HCT116 (cell line): ENCODE measurements at regions not wholly inside any gene's neighbourhood (a gene's known extent, or its start where the extent isn't known, plus 50 kb on each side); places are given as distances from the start of the nearest gene placed in this dataset.

Source experiments
- ATAC-seq: fragments of 200-7000 bp; cut with Tn5 transposase; 2 replicates; pipeline ENCODE4 v1.9.1; 2020; ENCODE audit warnings: mild to moderate bottlenecking, moderate library complexity
- BruUV-seq: library from RNA; stranded (reverse); fragments of 400-500 nt; replicated peaks from 2 replicates; lab custom pipeline; 2021; lab: Mats Ljungman, UMichigan
- CTCF ChIA-PET: fragments of 300-600 bp; sonication (Branson Sonifier 250); formaldehyde crosslinking; loops from one replicate; lab custom pipeline; 2021; ENCODE audit warnings: antibody characterized with exemption; lab: Charles Lee
- POLR2A ChIA-PET: fragments of 300-600, 350-600 bp; sonication (Branson Sonifier 250); formaldehyde crosslinking; loops from one replicate; lab custom pipeline; 2021; ENCODE audit warnings: antibody characterized with exemption; lab: Charles Lee
- RAD21 ChIA-PET, 2 experiments: fragments of 300-600 bp; sonication (Branson Sonifier 250); formaldehyde crosslinking; loops; one replicate each; lab custom pipeline; 2023; ENCODE audit warnings: low total read pairs in 2 of 2; ENCODE audit not compliant: uncharacterized antibody in 2 of 2, unreplicated experiment in 2 of 2, low non-redundant PET in 1 of 2; lab: Charles Lee
- DNase-seq: peaks from one replicate; pipeline ENCODE4 v3.0.0-alpha.2; 2010; ENCODE audit warnings: low read depth, low spot score
- H2AFZ ChIP-seq: fragments of 200-600 bp; shearing (Covaris generic), sonication (generic); 2 replicates; pipeline ENCODE4 v1.6.1; 2017; ENCODE audit warnings: low read depth, mixed run types, mixed read lengths, antibody characterized with exemption, low read length; ENCODE audit not compliant: poor library complexity, severe bottlenecking
- H3K27ac ChIP-seq: 2 replicates; pipeline ENCODE4 v1.5.1; 2012; ENCODE audit warnings: low read depth, low read length
- H3K27me3 ChIP-seq: fragments of 200-600 bp; sonication (generic); 2 replicates; pipeline ENCODE4 v1.6.1; 2016; ENCODE audit warnings: mixed run types, low read length, mixed read lengths; ENCODE audit not compliant: insufficient read depth
- H3K36me3 ChIP-seq, 2 experiments: fragments of 200-500 bp in 1 of 2; fragments of 200-600 bp in 1 of 2; sonication (Bioruptor generic) in 1 of 2; sonication (generic) in 1 of 2; 2 replicates each; pipeline versions ENCODE4 v1.5.1 to v1.6.1; 2014 to 2016; ENCODE audit warnings: low read length in 2 of 2, inconsistent platforms in 1 of 2, mixed read lengths in 1 of 2, mixed run types in 1 of 2; ENCODE audit not compliant: insufficient read depth in 2 of 2, control insufficient read depth in 1 of 2
- H3K4me1 ChIP-seq, 2 experiments: fragments of 200-600 bp in 1 of 2; sonication (generic) in 1 of 2; 2 replicates each; pipeline versions ENCODE4 v1.5.1 to v1.6.1; 2012 to 2017; ENCODE audit warnings: low read length in 2 of 2, inconsistent platforms in 1 of 2, mild to moderate bottlenecking in 1 of 2, mixed read lengths in 1 of 2, mixed run types in 1 of 2, moderate library complexity in 1 of 2; ENCODE audit not compliant: insufficient read depth in 2 of 2, control insufficient read depth in 1 of 2
- H3K4me2 ChIP-seq: fragments of 200-600 bp; sonication (generic); 2 replicates; pipeline ENCODE4 v1.6.1; 2017; ENCODE audit warnings: mixed run types, low read length, mixed read lengths
- H3K4me3 ChIP-seq, 2 experiments: fragments of 200-600 bp in 1 of 2; sonication (generic) in 1 of 2; replicated peaks in 1 of 2; 2 replicates each; pipeline ENCODE4 v1.5.1; 2011 to 2016; ENCODE audit warnings: low read length in 2 of 2, control low read depth in 1 of 2, low read depth in 1 of 2, mild to moderate bottlenecking in 1 of 2, mixed read lengths in 1 of 2, mixed run types in 1 of 2
- H3K79me2 ChIP-seq: fragments of 200-600 bp; sonication (generic); 2 replicates; pipeline ENCODE4 v1.6.1; 2017; ENCODE audit warnings: mild to moderate bottlenecking, mixed run types, low read length, moderate library complexity, mixed read lengths; ENCODE audit not compliant: insufficient read depth
- H3K9ac ChIP-seq: fragments of 200-600 bp; sonication (generic); 2 replicates; pipeline ENCODE4 v1.6.1; 2016; ENCODE audit warnings: low read length, mixed read lengths
- H3K9me2 ChIP-seq: fragments of 200-600 bp; sonication (generic), shearing (Covaris generic); 2 replicates; pipeline ENCODE4 v1.6.1; 2017; ENCODE audit warnings: mixed run types, mild to moderate bottlenecking, moderate library complexity; ENCODE audit not compliant: insufficient read depth
- H3K9me3 ChIP-seq, 2 experiments: fragments of 200-500 bp in 1 of 2; fragments of 200-600 bp in 1 of 2; sonication (Bioruptor generic) in 1 of 2; sonication (generic) in 1 of 2; 2 replicates each; pipeline ENCODE4 v1.6.1; 2014 to 2017; ENCODE audit warnings: low read length in 2 of 2, mixed read lengths in 2 of 2, inconsistent platforms in 1 of 2, low read depth in 1 of 2, mild to moderate bottlenecking in 1 of 2, mixed run types in 1 of 2, moderate library complexity in 1 of 2; ENCODE audit not compliant: control insufficient read depth in 1 of 2, insufficient read depth in 1 of 2
- H4K20me1 ChIP-seq: fragments of 200-600 bp; sonication (generic), shearing (Covaris generic); 2 replicates; pipeline ENCODE4 v1.6.1; 2017; ENCODE audit warnings: mixed run types, mild to moderate bottlenecking, moderate library complexity; ENCODE audit not compliant: insufficient read depth
- CEBPB ChIP-seq: IDR thresholded peaks from 2 replicates; pipeline ENCODE4 v1.6.1; 2012; ENCODE audit warnings: low read depth
- ELF1 ChIP-seq: IDR thresholded peaks from 2 replicates; pipeline ENCODE4 v1.6.1; 2012; ENCODE audit warnings: low read depth, borderline replicate concordance
- EZH2phosphoT487 ChIP-seq: fragments of 200-600 bp; IDR thresholded peaks from 2 replicates; pipeline ENCODE4 v1.6.1; 2018; ENCODE audit warnings: antibody characterized with exemption, borderline replicate concordance
- JUND ChIP-seq: IDR thresholded peaks from 2 replicates; pipeline ENCODE4 v1.6.1; 2012
- POLR2A ChIP-seq: IDR thresholded peaks from 2 replicates; pipeline ENCODE4 v1.7.0; 2011; ENCODE audit warnings: borderline replicate concordance; ENCODE audit not compliant: insufficient read depth, insufficient read length; ENCODE audit errors: extremely low read depth
- RAD21 ChIP-seq: IDR thresholded peaks from 2 replicates; pipeline ENCODE4 v1.6.1; 2012; ENCODE audit warnings: low read depth, mild to moderate bottlenecking
- SP1 ChIP-seq: IDR thresholded peaks from 2 replicates; pipeline ENCODE4 v1.6.1; 2012; ENCODE audit warnings: low read depth
- SRF ChIP-seq: IDR thresholded peaks from 2 replicates; pipeline ENCODE4 v1.6.1; 2012; ENCODE audit warnings: low read depth
- TCF7L2 ChIP-seq: IDR thresholded peaks from 2 replicates; pipeline ENCODE4 v1.7.0; 2011; ENCODE audit warnings: borderline replicate concordance, inconsistent platforms; ENCODE audit not compliant: insufficient read depth, insufficient read length; ENCODE audit errors: extremely low read depth
- YY1 ChIP-seq: IDR thresholded peaks from 2 replicates; pipeline ENCODE4 v1.6.1; 2011; ENCODE audit warnings: low read length, low read depth, moderate library complexity, mild to moderate bottlenecking; ENCODE audit not compliant: insufficient replicate concordance; ENCODE audit errors: extremely low read depth
- intact Hi-C: fragments of 100-400 bp; cut with micrococcal nuclease; formaldehyde crosslinking; loops from 2 replicates; pipeline ENCODE4 v1.10.0; 2022

GRCh38 chr17:33990943-33991706 lies 264.0 kb upstream of the CCL2 start (continued):
- no peak for TF ChIP-seq EZH2phosphoT487
- no peak for TF ChIP-seq RAD21
- TF ChIP-seq SP1: no peak
- no peak for TF ChIP-seq ELF1
- TF ChIP-seq TCF7L2: no peak
- no peak for TF ChIP-seq CEBPB
- no peak for TF ChIP-seq YY1
- no peak for TF ChIP-seq JUND
- TF ChIP-seq SRF: no peak

- CTCF ChIA-PET: no interaction called here
- Histone ChIP-seq H3K9me3 (peaks cover 4 to 5% of the 10 kb centered on the region in 2 experiments; a peak in 2 of 4 replicates), H3K36me3 (no peaks in the 10 kb centered on the region), H3K4me1 (no peaks in the 10 kb centered on the region), H2AFZ (no peak overlapping the region), H3K4me2 (no peak overlapping the region), H4K20me1 (no peaks in the 10 kb centered on the region), H3K27me3 (no peaks in the 10 kb centered on the region), H3K9me2 (no peaks in the 10 kb centered on the region), H3K79me2 (no peaks in the 10 kb centered on the region), H3K27ac (no peak overlapping the region), H3K4me3 (no peak overlapping the region), H3K9ac (no peak overlapping the region)
- intact Hi-C loops: loop anchor here (10.0 kb wide), 1 partner anchor 113 kb away; no protein-coding TSS in a partner anchor
- RAD21 ChIA-PET: no interaction called here
- no peak for TF ChIP-seq POLR2A
- ATAC-seq (no peak), DNase-seq (no peak)
- BruUV-seq: no TSS peak
- POLR2A ChIA-PET: no interaction called here
Observed at GRCh38 chr17:33992113-33992512, 263.0 kb upstream of the CCL2 start.
